Stimulated activated naive CD8-positive, alpha-beta T cell treated with anti-CD3 and anti-CD28 coated beads, Interleukin-15, amount 100 ng/mL, for 72 hours (primary cell): ENCODE measurements at regions not wholly inside any gene's neighbourhood (a gene's known extent, or its start where the extent isn't known, plus 50 kb on each side); places are given as distances from the start of the nearest gene placed in this dataset.
A peak's percentile ranks its signal among the peaks of the same experiment; 100 is the strongest.
"Not testable (repeated sequence)": the region's sequence is repeated elsewhere in the genome, so short reads cannot be mapped to it uniquely, and the experiment has no call there.

Experiments used
- ATAC-seq: fragments of 150-1000 bp; cut with Tn5 transposase; 2 replicates; pipeline ENCODE4 v1.10.0; 2021; ENCODE audit warnings: mild to moderate bottlenecking, moderate library complexity
- DNase-seq, 2 donors: peaks; one replicate each; pipeline ENCODE4 v3.0.0; 2021 to 2022
- H3K27ac Mint-ChIP-seq, 2 donors: one replicate each; pipeline ENCODE4 v1.8.0; 2022; ENCODE audit warnings: mild to moderate bottlenecking in 2 of 2, mixed read lengths in 2 of 2, moderate library complexity in 2 of 2
- H3K27me3 Mint-ChIP-seq: one replicate; pipeline ENCODE4 v1.8.0; 2022; ENCODE audit warnings: mixed read lengths
- H3K4me1 Mint-ChIP-seq: one replicate; pipeline ENCODE4 v1.8.0; 2022; ENCODE audit warnings: mild to moderate bottlenecking, mixed read lengths
- H3K4me3 Mint-ChIP-seq, 2 donors: one replicate each; pipeline ENCODE4 v1.8.0; 2022; ENCODE audit warnings: mild to moderate bottlenecking in 2 of 2, mixed read lengths in 2 of 2, moderate library complexity in 1 of 2
- H3K9me3 Mint-ChIP-seq, 2 donors: one replicate each; pipeline ENCODE4 v1.8.0; 2022; ENCODE audit warnings: mixed read lengths in 2 of 2

DNA sequence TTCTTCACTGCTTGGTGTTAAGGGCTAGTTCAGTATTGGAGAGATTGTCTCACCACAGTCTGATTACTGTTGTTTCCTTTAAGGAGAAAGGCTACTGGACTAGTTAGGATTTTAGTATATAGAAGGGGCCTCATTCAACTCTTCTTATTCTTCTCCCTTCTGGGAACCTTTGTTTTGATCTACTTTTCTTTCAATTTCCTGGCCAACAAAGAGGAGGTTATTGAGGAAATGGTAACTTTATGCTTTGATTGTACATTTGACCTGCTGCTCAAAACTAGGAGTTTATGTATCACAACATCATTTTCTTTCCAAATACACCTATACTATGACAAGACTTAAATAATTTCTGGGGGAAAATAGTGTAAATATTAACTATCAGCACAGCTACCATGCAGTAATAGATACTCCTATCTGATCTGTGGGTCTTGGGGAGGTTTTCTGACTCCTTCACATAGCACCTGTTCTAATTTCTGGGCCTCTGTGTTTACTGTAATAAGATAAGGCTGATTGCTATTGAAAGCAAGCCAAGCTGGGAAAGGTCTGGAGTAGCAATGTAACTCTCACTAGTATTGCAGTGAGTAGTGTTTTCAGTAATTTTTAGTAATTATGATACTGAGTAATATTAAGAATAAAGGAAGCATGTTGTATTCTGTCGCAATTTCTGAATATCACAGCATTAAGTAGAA lies 395.3 kb downstream of the NUP35 start:
- no peaks in the 10 kb centered on the region for H3K27me3 Mint-ChIP-seq
- peaks cover 6 to 15% of the 10 kb centered on the region in 2 donors for H3K9me3 Mint-ChIP-seq
- H3K27ac Mint-ChIP-seq = no peak overlapping the region
- DNase-seq = no peak
- H3K4me1 Mint-ChIP-seq = no peaks in the 10 kb centered on the region
- H3K4me3 Mint-ChIP-seq = no peak overlapping the region
- no peak for ATAC-seq

DNA sequence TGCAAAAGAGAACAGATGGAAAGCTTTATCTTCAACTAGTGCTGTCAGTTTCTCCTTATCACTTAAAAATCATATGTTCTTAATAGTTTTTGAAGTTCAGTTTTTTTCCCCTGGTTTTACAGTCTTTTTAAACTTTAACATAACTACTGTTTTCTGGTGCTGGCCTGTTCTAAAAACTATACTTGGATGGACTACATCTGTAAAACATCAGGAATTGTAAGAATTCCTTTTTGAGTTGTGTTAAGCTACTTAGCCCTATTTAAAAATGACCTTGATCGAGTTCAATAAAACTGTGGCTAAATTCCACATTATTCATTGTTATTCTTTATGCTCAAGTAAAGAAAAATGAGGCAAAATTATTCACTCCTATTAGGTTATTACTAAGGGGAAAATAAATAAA lies 397.7 kb downstream of the NUP35 start:
- ATAC-seq = no peak
- no peak overlapping the region for H3K4me3 Mint-ChIP-seq
- H3K9me3 Mint-ChIP-seq = peaks cover 6 to 15% of the 10 kb centered on the region in 2 donors
- no peaks in the 10 kb centered on the region for H3K27me3 Mint-ChIP-seq
- no peak overlapping the region for H3K27ac Mint-ChIP-seq
- no peaks in the 10 kb centered on the region for H3K4me1 Mint-ChIP-seq
- DNase-seq = no peak

DNA sequence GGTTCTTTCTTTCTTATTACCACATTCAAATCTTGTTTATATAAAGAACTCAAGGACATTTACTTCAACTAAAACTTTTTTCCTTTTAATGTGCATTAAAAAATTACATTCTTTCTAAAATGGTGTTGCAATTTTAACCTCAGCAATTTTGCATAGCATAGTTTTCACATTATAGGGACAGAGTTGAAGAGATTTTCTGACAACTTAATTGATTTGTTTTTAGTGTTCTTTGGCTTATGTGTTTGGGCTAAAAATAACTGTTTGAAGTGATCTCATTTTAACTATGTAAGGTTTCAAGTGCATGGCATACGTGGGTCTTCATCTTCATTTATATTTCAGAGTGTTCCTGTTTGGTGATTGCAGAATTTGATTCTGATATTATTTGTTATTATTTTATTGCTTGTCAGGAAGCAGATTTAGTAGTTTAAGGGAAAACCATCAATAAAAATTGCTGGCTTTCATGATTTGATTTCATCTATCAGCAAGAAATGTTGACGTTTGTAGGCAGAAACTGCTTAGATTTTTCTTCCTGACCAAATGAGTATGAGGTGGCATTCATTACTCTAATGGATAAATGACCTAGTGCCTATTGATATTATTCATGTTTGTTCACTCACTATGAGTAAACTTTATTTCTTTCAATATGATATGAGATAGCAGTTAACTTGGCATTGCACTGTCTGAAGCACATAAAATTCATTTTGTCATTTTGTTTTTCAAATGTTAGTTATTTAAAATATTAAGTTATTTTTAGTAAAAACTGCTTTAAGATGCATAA lies 398.4 kb downstream of the NUP35 start:
- no peaks in the 10 kb centered on the region for H3K27me3 Mint-ChIP-seq
- H3K27ac Mint-ChIP-seq = no peak overlapping the region
- peaks cover 9 to 20% of the 10 kb centered on the region in 2 donors for H3K9me3 Mint-ChIP-seq
- H3K4me3 Mint-ChIP-seq = no peak overlapping the region
- DNase-seq = no peak
- no peaks in the 10 kb centered on the region for H3K4me1 Mint-ChIP-seq
- no peak for ATAC-seq

DNA sequence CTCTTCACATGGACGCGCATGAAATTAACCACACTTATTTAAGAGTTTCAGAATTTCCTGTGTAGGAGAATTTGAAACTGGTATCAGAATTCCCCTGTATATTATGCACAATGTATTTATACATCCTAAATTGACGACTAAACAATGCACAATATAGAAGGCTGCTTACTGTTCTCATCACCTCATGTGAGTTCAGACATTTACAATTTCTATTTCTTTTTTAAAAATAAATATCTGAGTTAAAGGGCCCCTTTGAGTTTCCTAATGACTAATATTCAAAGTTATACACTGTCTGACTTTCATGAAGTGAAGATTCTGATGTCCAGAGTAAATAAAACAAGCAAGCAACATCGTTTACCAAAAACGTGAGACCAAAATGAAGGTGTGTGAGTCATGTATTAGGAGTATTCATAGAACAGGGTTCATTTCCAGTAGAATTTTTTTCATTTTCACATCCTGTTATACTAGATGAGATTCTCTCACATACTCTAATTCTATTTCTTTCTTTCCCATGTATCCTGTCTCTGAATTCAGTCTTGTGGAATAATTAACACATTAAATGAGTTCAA lies 406.2 kb downstream of the NUP35 start:
- DNase-seq (no peak), ATAC-seq (no peak)
- H3K4me1 Mint-ChIP-seq = no peaks in the 10 kb centered on the region
- H3K4me3 Mint-ChIP-seq = no peak overlapping the region
- H3K27me3 Mint-ChIP-seq = no peaks in the 10 kb centered on the region
- H3K27ac Mint-ChIP-seq = peak overlapping the region in 1 of 2 donors; percentile 66
- peaks cover 7 to 8% of the 10 kb centered on the region in 2 donors for H3K9me3 Mint-ChIP-seq

DNA sequence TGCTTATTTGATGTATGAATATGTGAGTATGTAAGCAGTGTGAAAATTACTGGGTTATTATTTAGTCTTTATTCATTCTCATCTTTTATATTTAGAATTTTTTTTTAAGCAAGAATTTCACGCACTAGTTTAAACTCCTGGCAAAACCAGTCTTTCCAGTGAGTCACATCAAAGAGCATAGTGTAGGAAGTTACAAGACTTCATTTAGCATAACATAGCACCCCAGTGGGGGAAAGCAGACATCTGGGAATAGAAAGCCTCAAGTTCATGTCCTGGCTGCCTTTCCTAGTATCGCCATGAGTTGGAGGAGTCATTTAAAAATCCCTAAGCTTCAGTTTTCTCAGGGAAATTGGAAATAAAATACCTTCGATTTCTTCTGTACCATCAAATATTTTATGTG lies 408.3 kb downstream of the NUP35 start:
- ATAC-seq = no peak
- Mint-ChIP-seq H3K27ac (no peak overlapping the region), H3K27me3 (no peaks in the 10 kb centered on the region), H3K4me3 (no peak overlapping the region), H3K4me1 (no peaks in the 10 kb centered on the region), H3K9me3 (peaks cover 5% of the 10 kb centered on the region in 2 donors)
- no peak for DNase-seq

DNA sequence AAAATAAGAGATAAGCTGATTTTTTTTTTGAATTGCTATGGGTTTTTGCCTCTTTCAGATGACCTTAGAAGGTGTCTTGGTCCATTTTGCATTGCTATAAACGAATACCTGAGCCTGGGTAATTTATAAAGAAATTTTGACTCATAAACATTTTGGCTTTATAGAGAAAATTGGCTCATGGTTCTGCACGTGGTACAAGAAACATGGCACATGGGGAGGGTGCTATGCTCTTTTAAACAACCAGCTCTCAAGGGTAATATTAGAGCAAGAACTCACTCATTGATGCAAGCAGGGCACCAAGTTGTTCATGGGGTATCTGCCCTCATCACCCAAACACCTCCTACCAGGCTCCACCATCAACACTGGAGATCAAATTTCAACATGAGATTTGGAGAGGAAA lies 408.8 kb downstream of the NUP35 start:
- H3K27me3 Mint-ChIP-seq = no peaks in the 10 kb centered on the region
- no peak overlapping the region for H3K4me3 Mint-ChIP-seq
- H3K9me3 Mint-ChIP-seq = no peaks in the 10 kb centered on the region
- no peak for DNase-seq
- no peak overlapping the region for H3K27ac Mint-ChIP-seq
- ATAC-seq = no peak
- no peaks in the 10 kb centered on the region for H3K4me1 Mint-ChIP-seq

DNA sequence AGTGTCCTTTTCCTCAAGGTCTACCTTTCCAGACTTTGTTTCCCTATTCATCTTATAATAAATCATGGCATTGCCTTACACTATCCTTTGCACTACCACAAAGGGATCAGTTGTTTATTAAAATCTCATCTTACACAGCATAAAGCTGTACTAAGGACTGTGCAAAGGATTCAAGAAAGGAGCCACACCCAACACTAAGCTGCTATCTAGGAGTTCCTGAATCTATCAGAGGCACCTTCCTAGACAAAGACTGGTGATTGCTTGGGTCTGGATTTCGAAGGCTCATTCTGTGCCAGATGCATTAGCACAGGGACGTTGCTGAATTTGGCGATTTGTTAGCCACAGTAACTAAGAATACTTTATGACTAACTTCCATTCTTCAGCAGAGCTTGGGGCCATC lies 412.0 kb downstream of the NUP35 start:
- H3K9me3 Mint-ChIP-seq = peaks cover 0 to 9% of the 10 kb centered on the region in 2 donors
- H3K27ac Mint-ChIP-seq = no peak overlapping the region
- no peak overlapping the region for H3K4me3 Mint-ChIP-seq
- DNase-seq = no peak
- no peak for ATAC-seq
- H3K27me3 Mint-ChIP-seq = no peaks in the 10 kb centered on the region
- H3K4me1 Mint-ChIP-seq = no peaks in the 10 kb centered on the region

DNA sequence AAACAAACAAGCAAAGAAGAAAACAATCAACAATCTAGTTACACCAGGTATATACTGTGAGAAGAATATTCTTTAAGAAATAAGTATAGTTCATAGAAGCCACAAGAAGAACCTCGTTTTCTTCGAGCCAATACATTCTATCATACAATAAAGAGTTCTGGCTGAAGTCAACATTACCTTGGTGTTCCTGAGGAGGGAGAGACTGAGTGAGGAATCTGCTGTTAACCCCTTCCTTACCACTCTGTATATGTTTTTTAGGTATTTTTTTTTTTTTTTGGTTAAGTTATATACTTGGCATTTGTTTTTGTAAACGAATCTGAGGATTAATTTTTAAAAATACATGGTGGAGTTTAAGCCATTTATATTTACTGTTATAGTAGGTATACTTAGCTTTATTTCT lies 412.5 kb downstream of the NUP35 start:
- Mint-ChIP-seq H3K27ac (no peak overlapping the region), H3K9me3 (peaks cover 0 to 9% of the 10 kb centered on the region in 2 donors), H3K4me1 (no peaks in the 10 kb centered on the region), H3K4me3 (no peak overlapping the region), H3K27me3 (no peaks in the 10 kb centered on the region)
- ATAC-seq = no peak
- no peak for DNase-seq

DNA sequence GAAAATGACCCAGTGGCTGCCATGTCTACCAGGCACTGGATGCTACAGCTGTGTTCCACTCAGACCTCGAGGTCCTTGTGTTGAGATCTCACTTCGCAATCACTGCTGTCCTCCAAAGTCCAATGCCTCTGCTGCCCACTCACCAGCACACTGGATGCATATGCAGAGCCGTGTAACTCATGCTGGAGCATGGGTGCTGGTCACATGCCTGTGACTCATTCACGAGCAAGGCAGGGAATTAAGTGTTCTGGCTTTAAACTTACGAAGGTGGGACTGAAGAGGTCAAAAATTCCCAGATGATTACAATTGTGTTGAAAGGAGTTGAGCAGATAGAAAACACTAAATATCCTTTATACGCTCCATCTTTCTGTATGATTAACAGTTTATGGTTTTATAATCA lies 417.5 kb downstream of the NUP35 start:
- DNase-seq (no peak), ATAC-seq (no peak)
- no peak overlapping the region for H3K27ac Mint-ChIP-seq
- no peaks in the 10 kb centered on the region for H3K4me1 Mint-ChIP-seq
- H3K4me3 Mint-ChIP-seq = no peak overlapping the region
- H3K27me3 Mint-ChIP-seq = no peaks in the 10 kb centered on the region
- peaks cover 15 to 33% of the 10 kb centered on the region in 2 donors for H3K9me3 Mint-ChIP-seq

DNA sequence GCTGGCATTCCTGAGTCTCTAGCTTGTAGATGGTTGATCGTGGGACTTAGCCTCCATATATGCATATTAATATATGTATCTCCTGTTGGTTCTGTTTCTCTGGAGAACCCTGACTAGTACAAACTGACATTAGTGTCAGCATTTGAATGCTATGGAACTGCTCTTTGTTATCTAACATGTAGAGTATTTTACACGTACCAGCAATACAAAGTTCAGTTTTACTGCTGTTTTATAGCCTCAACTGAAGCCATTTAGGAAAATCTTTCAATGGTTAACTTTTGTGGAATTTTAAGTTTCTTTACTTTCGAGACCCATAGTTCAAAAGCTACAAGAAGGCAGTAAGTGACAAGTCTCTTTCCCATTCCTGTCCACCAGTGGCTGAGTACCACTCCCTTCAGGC lies 418.4 kb downstream of the NUP35 start:
- Mint-ChIP-seq H3K27me3 (no peaks in the 10 kb centered on the region), H3K9me3 (peaks cover 22 to 39% of the 10 kb centered on the region in 2 donors), H3K4me3 (no peak overlapping the region), H3K4me1 (no peaks in the 10 kb centered on the region), H3K27ac (no peak overlapping the region)
- ATAC-seq = no peak
- DNase-seq = no peak

DNA sequence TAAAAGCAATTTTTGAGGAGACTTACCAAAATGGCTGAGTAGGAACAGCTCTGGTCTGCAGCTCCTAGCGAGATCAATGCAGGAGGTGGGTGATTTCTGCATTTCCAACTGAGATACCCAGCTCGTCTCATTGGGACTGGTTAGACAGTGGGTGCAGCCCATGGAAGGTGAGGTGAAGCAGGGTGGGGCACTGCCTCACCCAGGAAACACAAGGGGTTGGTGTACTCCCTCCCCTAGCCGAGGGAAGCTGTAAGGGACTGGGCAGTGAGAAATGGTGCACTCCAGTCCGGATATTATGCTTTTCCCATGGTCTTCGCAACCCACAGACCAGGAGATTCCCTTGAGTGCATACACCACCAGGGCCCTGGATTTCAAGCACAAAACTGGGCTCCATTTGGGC lies 419.0 kb downstream of the NUP35 start:
- H3K4me3 Mint-ChIP-seq = no peak overlapping the region
- no peak overlapping the region for H3K27ac Mint-ChIP-seq
- H3K27me3 Mint-ChIP-seq = no peaks in the 10 kb centered on the region
- DNase-seq = no peak
- no peak for ATAC-seq
- peaks cover 28 to 45% of the 10 kb centered on the region in 2 donors for H3K9me3 Mint-ChIP-seq
- no peaks in the 10 kb centered on the region for H3K4me1 Mint-ChIP-seq

DNA sequence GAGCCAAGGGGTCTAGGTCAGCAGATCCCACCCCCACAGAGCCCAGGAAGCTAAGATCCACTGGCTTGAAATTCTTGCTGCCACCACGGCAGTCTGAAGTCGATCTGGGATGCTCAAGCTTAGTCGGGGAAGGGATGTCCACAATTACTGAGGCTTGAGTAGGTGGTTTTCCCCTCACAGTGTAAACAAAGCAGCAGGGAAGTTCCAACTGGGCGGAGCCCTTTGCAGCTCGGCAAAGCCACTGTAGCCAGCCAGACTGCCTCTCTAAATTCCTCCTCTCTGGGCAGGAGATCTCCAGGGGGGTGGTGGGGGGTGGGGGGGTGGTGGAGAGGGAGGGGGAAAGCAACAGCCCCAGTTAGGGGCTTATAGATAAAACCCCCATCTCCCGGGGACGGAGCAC lies 419.5 kb downstream of the NUP35 start:
- H3K4me3 Mint-ChIP-seq = no peak overlapping the region
- no peaks in the 10 kb centered on the region for H3K27me3 Mint-ChIP-seq
- H3K4me1 Mint-ChIP-seq = no peaks in the 10 kb centered on the region
- DNase-seq (no peak), ATAC-seq (no peak)
- peaks cover 32 to 50% of the 10 kb centered on the region in 2 donors for H3K9me3 Mint-ChIP-seq
- H3K27ac Mint-ChIP-seq = no peak overlapping the region

DNA sequence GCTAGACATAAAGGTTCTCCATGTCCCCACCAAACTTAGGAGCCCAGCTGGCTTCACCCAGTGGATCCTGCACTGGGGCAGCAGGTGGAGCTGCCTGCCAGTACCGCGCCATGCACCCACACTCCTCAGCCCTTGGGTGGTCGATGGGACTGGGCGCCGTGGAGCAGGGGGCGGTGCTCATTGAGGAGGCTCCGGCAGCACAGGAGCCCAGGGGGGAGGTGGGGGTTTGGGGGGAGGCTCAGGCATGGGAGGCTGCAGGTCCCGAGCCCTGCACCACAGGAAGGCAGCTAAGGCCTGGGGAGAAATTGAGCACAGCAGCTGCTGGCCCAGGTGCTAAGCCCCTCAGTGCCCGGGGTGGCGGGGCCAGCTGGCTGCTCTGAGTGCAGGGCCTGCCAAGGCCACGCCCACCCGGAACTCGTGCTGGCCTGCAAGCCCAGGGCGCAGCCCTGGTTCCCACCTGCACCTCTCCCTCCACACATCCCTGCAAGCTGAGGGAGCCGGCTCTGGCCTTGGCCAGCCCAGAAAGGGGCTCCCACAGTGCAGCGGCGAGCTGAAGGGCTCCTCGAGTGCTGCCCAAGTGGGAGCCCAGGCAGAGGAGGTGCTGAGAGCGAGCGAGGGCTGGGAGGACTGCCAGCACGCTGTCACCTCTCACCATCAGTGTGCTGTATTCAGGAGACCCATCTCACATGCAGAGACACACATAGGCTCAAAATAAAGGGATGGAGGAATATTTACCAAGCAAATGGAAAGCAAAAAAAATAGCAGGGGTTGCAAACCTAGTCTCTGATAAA lies 422.5 kb downstream of the NUP35 start:
- H3K27me3 Mint-ChIP-seq, H3K27ac Mint-ChIP-seq, H3K4me3 Mint-ChIP-seq, H3K4me1 Mint-ChIP-seq, ATAC-seq, DNase-seq: not testable (repeated sequence)
- H3K9me3 Mint-ChIP-seq = peaks cover 32 to 56% of the 10 kb centered on the region in 2 donors

DNA sequence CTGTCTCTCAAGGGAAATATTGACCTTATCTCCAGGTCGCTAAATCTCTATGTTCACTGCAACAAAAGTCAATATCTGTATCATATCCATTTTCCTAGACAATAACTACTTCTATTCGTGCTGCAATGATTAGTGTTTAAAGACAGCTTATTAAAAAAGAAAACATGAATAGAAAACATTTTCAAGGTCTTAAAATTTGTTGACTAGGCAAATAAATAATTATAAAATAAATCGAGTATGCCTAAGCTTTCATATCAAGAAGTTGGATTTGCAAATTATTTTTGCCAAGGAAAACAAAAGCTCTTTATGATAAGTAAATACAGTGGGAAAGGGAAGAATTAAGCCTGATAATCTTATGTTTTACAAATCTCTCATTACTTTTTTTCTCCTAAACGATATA lies 428.5 kb downstream of the NUP35 start:
- Mint-ChIP-seq H3K27ac (no peak overlapping the region), H3K4me1 (no peaks in the 10 kb centered on the region), H3K27me3 (no peaks in the 10 kb centered on the region), H3K4me3 (no peak overlapping the region), H3K9me3 (peaks cover 13 to 25% of the 10 kb centered on the region in 2 donors)
- DNase-seq (no peak), ATAC-seq (no peak)

DNA sequence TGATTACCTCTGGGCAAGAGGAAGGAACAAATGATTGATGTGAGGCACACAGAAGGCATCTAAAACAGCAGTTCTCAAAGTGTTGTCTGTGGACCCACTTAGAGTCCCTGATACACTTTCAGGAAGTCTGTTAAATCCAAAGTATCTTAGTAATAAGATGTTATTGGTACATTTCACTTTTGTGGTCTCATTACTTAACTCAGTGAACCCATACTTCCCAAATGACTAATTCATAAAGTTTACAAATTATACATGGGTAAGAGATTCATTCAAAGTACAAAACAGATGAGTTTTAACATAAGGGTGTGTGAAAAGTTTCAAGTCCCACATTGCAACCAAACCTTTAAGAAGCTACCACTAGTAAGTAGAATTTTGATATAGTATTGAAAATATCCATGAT lies 440.5 kb downstream of the NUP35 start:
- Mint-ChIP-seq H3K4me3 (no peak overlapping the region), H3K27me3 (no peaks in the 10 kb centered on the region), H3K27ac (no peak overlapping the region), H3K9me3 (peaks cover 0 to 6% of the 10 kb centered on the region in 2 donors), H3K4me1 (no peaks in the 10 kb centered on the region)
- DNase-seq = no peak
- no peak for ATAC-seq

DNA sequence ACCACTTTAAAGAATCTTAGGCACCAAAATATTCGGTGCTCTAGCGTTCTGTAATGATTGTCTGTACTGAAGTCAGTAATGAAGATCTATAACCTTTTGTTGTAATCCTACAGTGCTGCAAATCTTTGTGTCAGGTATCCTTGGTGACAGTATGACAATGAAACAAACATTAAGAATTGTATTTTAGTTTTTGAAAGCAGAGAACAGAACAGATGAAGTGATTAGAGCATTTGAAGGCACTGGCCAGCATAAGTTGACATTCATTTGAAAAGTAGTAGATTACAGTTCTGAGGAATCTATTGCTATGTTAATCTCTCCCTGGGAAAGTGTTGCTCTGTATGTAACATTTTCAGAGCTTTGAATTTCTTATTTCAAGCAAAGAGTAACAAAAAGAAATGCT lies 451.2 kb downstream of the NUP35 start:
- peaks cover 18% of the 10 kb centered on the region in 2 donors for H3K9me3 Mint-ChIP-seq
- H3K27ac Mint-ChIP-seq = no peak overlapping the region
- DNase-seq = no peak
- no peaks in the 10 kb centered on the region for H3K27me3 Mint-ChIP-seq
- ATAC-seq = no peak
- no peaks in the 10 kb centered on the region for H3K4me1 Mint-ChIP-seq
- no peak overlapping the region for H3K4me3 Mint-ChIP-seq
